DOHH2 (cell line): ENCODE measurements at regions not wholly inside any gene's neighbourhood (a gene's known extent, or its start where the extent isn't known, plus 50 kb on each side); places are given as distances from the start of the nearest gene placed in this dataset.

Experiments used
- H3F3A ChIP-seq: fragments of 200-600 bp; sonication (generic), shearing (Covaris generic); 2 replicates; pipeline ENCODE4 v1.6.0; 2016; ENCODE audit warnings: antibody characterized with exemption, mild to moderate bottlenecking; ENCODE audit not compliant: control insufficient read depth, insufficient read depth
- H3K27ac ChIP-seq: fragments of 200-600 bp; sonication (generic); 2 replicates; pipeline ENCODE4 v1.5.1; 2014; ENCODE audit warnings: low read depth, mild to moderate bottlenecking, low read length, moderate library complexity
- H3K27me3 ChIP-seq: fragments of 200-600 bp; sonication (generic); 2 replicates; pipeline ENCODE4 v1.6.1; 2014; ENCODE audit warnings: mild to moderate bottlenecking, low read length, mixed read lengths; ENCODE audit not compliant: control insufficient read depth
- H3K36me3 ChIP-seq: fragments of 200-600 bp; sonication (generic); 2 replicates; pipeline ENCODE4 v1.6.1; 2014; ENCODE audit warnings: mild to moderate bottlenecking, low read length, moderate library complexity, mixed read lengths; ENCODE audit not compliant: control insufficient read depth
- H3K4me1 ChIP-seq: fragments of 200-600 bp; sonication (generic); 2 replicates; pipeline ENCODE4 v1.6.1; 2014; ENCODE audit warnings: mild to moderate bottlenecking, low read length, mixed read lengths; ENCODE audit not compliant: control insufficient read depth
- H3K4me2 ChIP-seq: fragments of 200-600 bp; sonication (generic); 2 replicates; pipeline ENCODE4 v1.6.0; 2014; ENCODE audit warnings: mild to moderate bottlenecking, low read length, moderate library complexity
- H3K4me3 ChIP-seq: fragments of 200-600 bp; sonication (generic); 2 replicates; pipeline ENCODE4 v1.5.1; 2014; ENCODE audit warnings: mild to moderate bottlenecking, low read length, mixed read lengths
- H3K79me2 ChIP-seq: fragments of 200-600 bp; sonication (generic); 2 replicates; pipeline ENCODE4 v1.6.1; 2014; ENCODE audit warnings: mild to moderate bottlenecking, low read length, mixed read lengths; ENCODE audit not compliant: control insufficient read depth
- H3K9me2 ChIP-seq: fragments of 200-600 bp; sonication (generic); replicated peaks from 2 replicates; pipeline ENCODE4 v1.6.1; 2014; ENCODE audit warnings: mild to moderate bottlenecking, low read length, mixed read lengths; ENCODE audit not compliant: control insufficient read depth
- H3K9me3 ChIP-seq: fragments of 200-600 bp; sonication (generic); 2 replicates; pipeline ENCODE4 v1.6.1; 2014; ENCODE audit warnings: antibody characterized with exemption, low read length, mixed read lengths; ENCODE audit not compliant: control insufficient read depth, insufficient read depth
- H4K20me1 ChIP-seq: fragments of 200-600 bp; sonication (generic); 2 replicates; pipeline ENCODE4 v1.6.0; 2014; ENCODE audit warnings: low read depth, mild to moderate bottlenecking, antibody characterized with exemption, low read length, moderate library complexity; ENCODE audit not compliant: control insufficient read depth, insufficient read depth
- CTCF ChIP-seq: fragments of 200-600 bp; sonication (generic); IDR thresholded peaks from one replicate; pipeline ENCODE4 v1.5.1; 2014; ENCODE audit warnings: antibody characterized with exemption, mild to moderate bottlenecking, low read depth, low read length; ENCODE audit not compliant: poor library complexity, severe bottlenecking
- EZH2phosphoT487 ChIP-seq: fragments of 200-600 bp; sonication (generic); IDR thresholded peaks from 2 replicates; pipeline ENCODE4 v1.6.1; 2017; ENCODE audit warnings: borderline replicate concordance, mild to moderate bottlenecking, antibody characterized with exemption, low read length, moderate library complexity, mixed read lengths

GRCh38 chr3:162677475-162677874 lies 1180.9 kb downstream of the OTOL1 start:
- H3K9me3 ChIP-seq: no peaks in the 10 kb centered on the region
- no peaks in the 10 kb centered on the region for H4K20me1 ChIP-seq
- no peaks in the 10 kb centered on the region for H3F3A ChIP-seq
- H3K79me2 ChIP-seq: no peaks in the 10 kb centered on the region
- H3K27ac ChIP-seq: no peak overlapping the region
- no peak overlapping the region for H3K4me2 ChIP-seq
- H3K9me2 ChIP-seq: no peaks in the 10 kb centered on the region
- no peak overlapping the region for H3K4me3 ChIP-seq
- no peaks in the 10 kb centered on the region for H3K36me3 ChIP-seq
- H3K4me1 ChIP-seq: no peaks in the 10 kb centered on the region
- no peaks in the 10 kb centered on the region for H3K27me3 ChIP-seq
- TF ChIP-seq CTCF (no peak), EZH2phosphoT487 (no peak)

DNA sequence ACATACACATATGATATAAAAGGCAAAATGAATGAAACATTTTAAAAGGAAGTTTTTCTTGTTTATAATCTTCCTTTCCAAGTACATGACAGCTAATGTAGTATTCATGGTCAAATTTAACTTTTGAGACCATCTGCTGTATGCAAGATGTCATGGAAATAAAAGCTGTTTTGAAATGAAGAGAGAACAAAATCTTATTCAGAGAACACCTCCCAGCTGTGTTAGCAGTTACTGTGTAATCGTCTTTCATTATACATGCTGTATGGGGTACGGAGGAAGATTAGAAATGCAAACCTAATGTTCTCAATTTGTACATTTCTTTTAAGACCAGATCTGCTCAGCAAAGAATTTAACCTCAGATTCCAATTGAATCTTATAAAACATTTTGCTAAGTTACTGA lies 1182.3 kb downstream of the OTOL1 start:
- no peaks in the 10 kb centered on the region for H3K36me3 ChIP-seq
- TF ChIP-seq EZH2phosphoT487 (no peak), CTCF (no peak)
- H3K9me3 ChIP-seq: no peaks in the 10 kb centered on the region
- no peak overlapping the region for H3K4me2 ChIP-seq
- H3K9me2 ChIP-seq: no peaks in the 10 kb centered on the region
- no peak overlapping the region for H3K4me3 ChIP-seq
- no peaks in the 10 kb centered on the region for H3K4me1 ChIP-seq
- no peaks in the 10 kb centered on the region for H3K27me3 ChIP-seq
- no peak overlapping the region for H3K27ac ChIP-seq
- no peaks in the 10 kb centered on the region for H3F3A ChIP-seq
- no peaks in the 10 kb centered on the region for H4K20me1 ChIP-seq
- H3K79me2 ChIP-seq: no peaks in the 10 kb centered on the region

- H3K9me2 ChIP-seq: no peaks in the 10 kb centered on the region
- H3K27ac ChIP-seq: no peak overlapping the region
- H3K4me3 ChIP-seq: no peak overlapping the region
- H3K4me2 ChIP-seq: no peak overlapping the region
- no peaks in the 10 kb centered on the region for H3K79me2 ChIP-seq
- H3K36me3 ChIP-seq: no peaks in the 10 kb centered on the region
- H3K9me3 ChIP-seq: no peaks in the 10 kb centered on the region
- TF ChIP-seq EZH2phosphoT487 (no peak), CTCF (no peak)
- H4K20me1 ChIP-seq: no peaks in the 10 kb centered on the region
- no peaks in the 10 kb centered on the region for H3K27me3 ChIP-seq
- no peaks in the 10 kb centered on the region for H3F3A ChIP-seq
- no peaks in the 10 kb centered on the region for H3K4me1 ChIP-seq
Measured at GRCh38 chr3:162684260-162684659, 1187.7 kb downstream of the OTOL1 start.

GRCh38 chr3:162699291-162699690 lies 1202.7 kb downstream of the OTOL1 start:
- no peak overlapping the region for H3K27ac ChIP-seq
- no peaks in the 10 kb centered on the region for H3K9me2 ChIP-seq
- no peak overlapping the region for H3K4me2 ChIP-seq
- no peaks in the 10 kb centered on the region for H3K79me2 ChIP-seq
- no peaks in the 10 kb centered on the region for H3K36me3 ChIP-seq
- TF ChIP-seq EZH2phosphoT487: no peak
- no peak for TF ChIP-seq CTCF
- H3F3A ChIP-seq: no peaks in the 10 kb centered on the region
- no peaks in the 10 kb centered on the region; the same call in 1 of the 2 replicates for H3K9me3 ChIP-seq
- no peaks in the 10 kb centered on the region for H4K20me1 ChIP-seq
- H3K4me1 ChIP-seq: no peaks in the 10 kb centered on the region
- no peak overlapping the region for H3K4me3 ChIP-seq
- no peaks in the 10 kb centered on the region for H3K27me3 ChIP-seq
